NB4 (cell line): ENCODE measurements at regions not wholly inside any gene's neighbourhood (a gene's known extent, or its start where the extent isn't known, plus 50 kb on each side); places are given as distances from the start of the nearest gene placed in this dataset.

Experiments used
- DNase-seq: peaks from one replicate; pipeline ENCODE4 v3.0.0; 2010; ENCODE audit warnings: low read depth
- H3K4me3 ChIP-seq: one replicate; pipeline ENCODE4 v1.5.1; 2011; ENCODE audit warnings: mild to moderate bottlenecking, low read depth, low read length, moderate library complexity
- CTCF ChIP-seq: IDR thresholded peaks from one replicate; pipeline ENCODE4 v1.5.1; 2012; ENCODE audit warnings: low read depth, low read length
- MAX ChIP-seq: IDR thresholded peaks from 2 replicates; pipeline ENCODE4 v1.6.1; 2011; ENCODE audit warnings: low read depth, low read length
- MYC ChIP-seq: IDR thresholded peaks from 2 replicates; pipeline ENCODE4 v1.6.1; 2011; ENCODE audit warnings: low read depth, low read length
- POLR2A ChIP-seq: IDR thresholded peaks from 2 replicates; pipeline ENCODE4 v1.6.1; 2011; ENCODE audit warnings: mild to moderate bottlenecking; ENCODE audit not compliant: insufficient read length; ENCODE audit errors: extremely low read depth

GRCh38 chr13:97554496-97554895 lies 120.5 kb downstream of the RAP2A start:
- no peak overlapping the region for H3K4me3 ChIP-seq
- no peak for DNase-seq
- TF ChIP-seq CTCF = no peak
- TF ChIP-seq POLR2A = no peak
- TF ChIP-seq MAX = no peak
- TF ChIP-seq MYC = no peak

GRCh38 chr13:97555034-97555433 lies 121.1 kb downstream of the RAP2A start:
- no peak for TF ChIP-seq MYC
- no peak for TF ChIP-seq CTCF
- no peak for TF ChIP-seq POLR2A
- no peak for TF ChIP-seq MAX
- no peak for DNase-seq
- no peak overlapping the region for H3K4me3 ChIP-seq

- no peak overlapping the region for H3K4me3 ChIP-seq
- TF ChIP-seq CTCF = no peak
- no peak for TF ChIP-seq MYC
- no peak for TF ChIP-seq MAX
- TF ChIP-seq POLR2A = no peak
- no peak for DNase-seq
Measured at GRCh38 chr13:97559030-97559429, 125.1 kb downstream of the RAP2A start.

GRCh38 chr13:97559981-97560380 lies 126.0 kb downstream of the RAP2A start:
- TF ChIP-seq MAX (no peak), CTCF (no peak), MYC (no peak), POLR2A (no peak)
- no peak overlapping the region for H3K4me3 ChIP-seq
- DNase-seq = no peak

GRCh38 chr13:97561182-97561581 lies 127.2 kb downstream of the RAP2A start:
- DNase-seq = no peak
- H3K4me3 ChIP-seq = no peak overlapping the region
- no peak for TF ChIP-seq MAX

GRCh38 chr13:97562962-97563361 lies 129.0 kb downstream of the RAP2A start:
- no peak for DNase-seq
- no peak overlapping the region for H3K4me3 ChIP-seq
- TF ChIP-seq MAX (no peak), POLR2A (no peak), MYC (no peak), CTCF (no peak)
